ENCODE measurements at regions not wholly inside any gene's neighbourhood (a gene's known extent, or its start where the extent isn't known, plus 50 kb on each side); places are given as distances from the start of the nearest gene placed in this dataset.

DNA sequence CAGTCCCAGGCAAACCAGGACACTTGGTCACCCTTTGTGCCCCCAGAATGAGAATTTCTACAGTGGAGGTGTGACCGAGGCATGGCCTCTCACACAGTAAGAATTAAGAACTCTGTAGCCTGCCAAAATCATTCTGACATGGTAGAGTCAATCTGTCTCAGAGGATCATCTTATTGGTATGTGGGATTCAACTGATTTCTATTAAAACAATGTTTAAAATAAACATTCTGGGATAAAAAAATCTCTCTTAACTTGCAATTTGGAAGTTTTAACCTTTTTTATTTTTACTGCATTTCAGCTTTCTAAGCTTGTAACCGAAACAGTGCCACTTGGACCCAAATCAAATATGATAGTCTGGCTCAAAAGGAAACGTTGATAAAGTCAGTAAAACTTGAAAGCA is 165.4 kb upstream of the LDB2 start:
- Histone ChIP-seq H3K9me3 (ENCODE audit: insufficient read depth, low read length) (no peaks in the 10 kb centered on the region), H3K36me3 (ENCODE audit: insufficient read depth, insufficient read length, low read length) (no peaks in the 10 kb centered on the region), H3K4me3 (ENCODE audit: insufficient read length, low read depth) (no peak overlapping the region), H3K4me1 (ENCODE audit: insufficient read depth, insufficient read length) (no peaks in the 10 kb centered on the region), H3K27me3 (ENCODE audit: insufficient read depth, insufficient read length) (no peaks in the 10 kb centered on the region), H3K9ac (ENCODE audit: insufficient read length, low read depth) (no peak overlapping the region)
- no peak for TF ChIP-seq SUZ12 (IDR thresholded peaks at IDR 0.05; ENCODE audit: extremely low read depth, insufficient read depth, insufficient read length)
- TF ChIP-seq ZNF274 (IDR thresholded peaks at IDR 0.05; ENCODE audit: low read depth, low read length), result no peak
- TF ChIP-seq YY1 (IDR thresholded peaks at IDR 0.05; ENCODE audit: insufficient read depth, insufficient read length), result no peak
- no peak for DNase-seq (ENCODE audit: low read depth, low spot score)

- H3K36me3 ChIP-seq (ENCODE audit: insufficient read depth, insufficient read length, low read length), result no peaks in the 10 kb centered on the region
- no peak for TF ChIP-seq YY1 (IDR thresholded peaks at IDR 0.05; ENCODE audit: insufficient read depth, insufficient read length)
- TF ChIP-seq ZNF274 (IDR thresholded peaks at IDR 0.05; ENCODE audit: low read depth, low read length), result no peak
- no peak for TF ChIP-seq SUZ12 (IDR thresholded peaks at IDR 0.05; ENCODE audit: extremely low read depth, insufficient read depth, insufficient read length)
- no peaks in the 10 kb centered on the region for H3K27me3 ChIP-seq (ENCODE audit: insufficient read depth, insufficient read length)
- no peaks in the 10 kb centered on the region for H3K9me3 ChIP-seq (ENCODE audit: insufficient read depth, low read length)
- no peak overlapping the region for H3K4me3 ChIP-seq (ENCODE audit: insufficient read length, low read depth)
- no peak for DNase-seq (ENCODE audit: low read depth, low spot score)
- H3K4me1 ChIP-seq (ENCODE audit: insufficient read depth, insufficient read length), result no peaks in the 10 kb centered on the region
- no peak overlapping the region for H3K9ac ChIP-seq (ENCODE audit: insufficient read length, low read depth)
Measured at GRCh38 chr4:17060230-17060629, 161.8 kb upstream of the LDB2 start.

- TF ChIP-seq YY1 (IDR thresholded peaks at IDR 0.05; ENCODE audit: insufficient read depth, insufficient read length), result no peak
- TF ChIP-seq ZNF274 (IDR thresholded peaks at IDR 0.05; ENCODE audit: low read depth, low read length), result no peak
- TF ChIP-seq SUZ12 (IDR thresholded peaks at IDR 0.05; ENCODE audit: extremely low read depth, insufficient read depth, insufficient read length), result no peak
- Histone ChIP-seq H3K9ac (ENCODE audit: insufficient read length, low read depth) (no peak overlapping the region), H3K4me1 (ENCODE audit: insufficient read depth, insufficient read length) (no peaks in the 10 kb centered on the region), H3K36me3 (ENCODE audit: insufficient read depth, insufficient read length, low read length) (no peaks in the 10 kb centered on the region), H3K9me3 (ENCODE audit: insufficient read depth, low read length) (no peaks in the 10 kb centered on the region), H3K4me3 (ENCODE audit: insufficient read length, low read depth) (no peak overlapping the region), H3K27me3 (ENCODE audit: insufficient read depth, insufficient read length) (no peaks in the 10 kb centered on the region)
- DNase-seq (ENCODE audit: low read depth, low spot score), result no peak
Measured at GRCh38 chr4:17058916-17059741, 160.7 kb upstream of the LDB2 start.

- DNase-seq (ENCODE audit: low read depth, low spot score), result no peak
- Histone ChIP-seq H3K4me3 (ENCODE audit: insufficient read length, low read depth) (no peak overlapping the region), H3K9ac (ENCODE audit: insufficient read length, low read depth) (no peak overlapping the region)
Measured at GRCh38 chr4:17058536-17058915, 160.1 kb upstream of the LDB2 start.

GRCh38 chr4:17057035-17057434 is 158.6 kb upstream of the LDB2 start:
- TF ChIP-seq SUZ12 (IDR thresholded peaks at IDR 0.05; ENCODE audit: extremely low read depth, insufficient read depth, insufficient read length) (no peak), YY1 (IDR thresholded peaks at IDR 0.05; ENCODE audit: insufficient read depth, insufficient read length) (no peak), ZNF274 (IDR thresholded peaks at IDR 0.05; ENCODE audit: low read depth, low read length) (no peak)
- H3K9ac ChIP-seq (ENCODE audit: insufficient read length, low read depth), result no peak overlapping the region
- no peak for DNase-seq (ENCODE audit: low read depth, low spot score)

More at GRCh38 chr4:17058536-17058915, 160.1 kb upstream of the LDB2 start:
- Histone ChIP-seq H3K9me3 (ENCODE audit: insufficient read depth, low read length) (no peaks in the 10 kb centered on the region), H3K27me3 (ENCODE audit: insufficient read depth, insufficient read length) (no peaks in the 10 kb centered on the region), H3K36me3 (ENCODE audit: insufficient read depth, insufficient read length, low read length) (no peaks in the 10 kb centered on the region), H3K4me1 (ENCODE audit: insufficient read depth, insufficient read length) (no peaks in the 10 kb centered on the region)
- TF ChIP-seq SUZ12 (IDR thresholded peaks at IDR 0.05; ENCODE audit: extremely low read depth, insufficient read depth, insufficient read length) (no peak), YY1 (IDR thresholded peaks at IDR 0.05; ENCODE audit: insufficient read depth, insufficient read length) (no peak), ZNF274 (IDR thresholded peaks at IDR 0.05; ENCODE audit: low read depth, low read length) (no peak)

GRCh38 chr4:17055788-17056187 is 157.3 kb upstream of the LDB2 start:
- H3K4me1 ChIP-seq (ENCODE audit: insufficient read depth, insufficient read length), result no peaks in the 10 kb centered on the region
- H3K9ac ChIP-seq (ENCODE audit: insufficient read length, low read depth), result no peak overlapping the region
- H3K9me3 ChIP-seq (ENCODE audit: insufficient read depth, low read length), result no peaks in the 10 kb centered on the region
- no peak overlapping the region for H3K4me3 ChIP-seq (ENCODE audit: insufficient read length, low read depth)
- TF ChIP-seq YY1 (IDR thresholded peaks at IDR 0.05; ENCODE audit: insufficient read depth, insufficient read length), result no peak
- TF ChIP-seq ZNF274 (IDR thresholded peaks at IDR 0.05; ENCODE audit: low read depth, low read length), result no peak
- no peak for DNase-seq (ENCODE audit: low read depth, low spot score)
- H3K27me3 ChIP-seq (ENCODE audit: insufficient read depth, insufficient read length), result no peaks in the 10 kb centered on the region
- no peaks in the 10 kb centered on the region for H3K36me3 ChIP-seq (ENCODE audit: insufficient read depth, insufficient read length, low read length)

More at GRCh38 chr4:17057035-17057434, 158.6 kb upstream of the LDB2 start:
- Histone ChIP-seq H3K4me3 (ENCODE audit: insufficient read length, low read depth) (no peak overlapping the region), H3K36me3 (ENCODE audit: insufficient read depth, insufficient read length, low read length) (no peaks in the 10 kb centered on the region), H3K27me3 (ENCODE audit: insufficient read depth, insufficient read length) (no peaks in the 10 kb centered on the region), H3K4me1 (ENCODE audit: insufficient read depth, insufficient read length) (no peaks in the 10 kb centered on the region), H3K9me3 (ENCODE audit: insufficient read depth, low read length) (no peaks in the 10 kb centered on the region)

- no peak for TF ChIP-seq ZNF274 (IDR thresholded peaks at IDR 0.05; ENCODE audit: low read depth, low read length)
- TF ChIP-seq YY1 (IDR thresholded peaks at IDR 0.05; ENCODE audit: insufficient read depth, insufficient read length), result no peak
- no peak for TF ChIP-seq SUZ12 (IDR thresholded peaks at IDR 0.05; ENCODE audit: extremely low read depth, insufficient read depth, insufficient read length)
- H3K4me1 ChIP-seq (ENCODE audit: insufficient read depth, insufficient read length), result no peaks in the 10 kb centered on the region
- H3K27me3 ChIP-seq (ENCODE audit: insufficient read depth, insufficient read length), result no peaks in the 10 kb centered on the region
- no peaks in the 10 kb centered on the region for H3K36me3 ChIP-seq (ENCODE audit: insufficient read depth, insufficient read length, low read length)
- H3K9me3 ChIP-seq (ENCODE audit: insufficient read depth, low read length), result peaks cover 5% of the 10 kb centered on the region; the same call in 1 of the 2 replicates
- no peak overlapping the region for H3K9ac ChIP-seq (ENCODE audit: insufficient read length, low read depth)
- no peak for DNase-seq (ENCODE audit: low read depth, low spot score)
- no peak overlapping the region for H3K4me3 ChIP-seq (ENCODE audit: insufficient read length, low read depth)
Measured at GRCh38 chr4:17045866-17046265, 147.4 kb upstream of the LDB2 start.
